GM23248 (cell line): ENCODE measurements at regions not wholly inside any gene's neighbourhood (a gene's known extent, or its start where the extent isn't known, plus 50 kb on each side); places are given as distances from the start of the nearest gene placed in this dataset.

ENCODE experiments used
- EZH2 ChIP-seq: fragments of 200-600 bp; sonication (generic); IDR thresholded peaks from 2 replicates; pipeline ENCODE4 v1.6.1; 2018; ENCODE audit warnings: antibody characterized with exemption, mild to moderate bottlenecking; ENCODE audit not compliant: insufficient read depth, poor library complexity, severe bottlenecking
- EZH2phosphoT487 ChIP-seq: fragments of 200-600 bp; sonication (generic); IDR thresholded peaks from 2 replicates; pipeline ENCODE4 v1.6.1; 2018; ENCODE audit warnings: antibody characterized with exemption, moderate library complexity, mild to moderate bottlenecking, low read depth; ENCODE audit not compliant: insufficient read depth

GRCh38 chr10:59595593-59595992, 114.1 kb downstream of the SLC16A9 start:
- TF ChIP-seq EZH2: no peak
- TF ChIP-seq EZH2phosphoT487: no peak
